Mammary epithelial cell (primary cell): ENCODE measurements at regions not wholly inside any gene's neighbourhood (a gene's known extent, or its start where the extent isn't known, plus 50 kb on each side); places are given as distances from the start of the nearest gene placed in this dataset.

Experiments
- CTCF ChIP-seq, 2 donors: IDR thresholded peaks in 1 of 2; conservative IDR thresholded peaks in 1 of 2; 2 replicates each; pipeline ENCODE4 v1.5.1; 2011 to 2012; ENCODE audit warnings: inconsistent platforms in 2 of 2, low read length in 2 of 2, mild to moderate bottlenecking in 2 of 2, control low read depth in 1 of 2, low read depth in 1 of 2; ENCODE audit not compliant: insufficient read depth in 1 of 2; ENCODE audit errors: extremely low read depth in 1 of 2
- EZH2 ChIP-seq: IDR thresholded peaks from 2 replicates; pipeline ENCODE4 v1.6.1; 2012; ENCODE audit warnings: low read length, inconsistent platforms, borderline replicate concordance

GRCh38 chr22:48507171-48507570 is 1320.5 kb downstream of the BRD1 start:
- no peak for TF ChIP-seq CTCF (conservative IDR thresholded peaks at IDR 0.05 in 1 of 2, IDR thresholded peaks at IDR 0.05 in 1 of 2; ENCODE audit: extremely low read depth in 1 of 2, insufficient read depth in 1 of 2, low read depth in 1 of 2, low read length in 2 of 2)
- no peak for TF ChIP-seq EZH2
